HG02759 (cell line): ENCODE measurements at regions not wholly inside any gene's neighbourhood (a gene's known extent, or its start where the extent isn't known, plus 50 kb on each side); places are given as distances from the start of the nearest gene placed in this dataset.
"Not testable (repeated sequence)": the region's sequence is repeated elsewhere in the genome, so short reads cannot be mapped to it uniquely, and the experiment has no call there.

Experiments used
- ATAC-seq: cut with Tn5 transposase; IDR thresholded peaks from one replicate; pipeline ENCODE4 v1.9.1; 2021; ENCODE audit warnings: mild to moderate bottlenecking, moderate library complexity; ENCODE audit not compliant: unreplicated experiment

DNA sequence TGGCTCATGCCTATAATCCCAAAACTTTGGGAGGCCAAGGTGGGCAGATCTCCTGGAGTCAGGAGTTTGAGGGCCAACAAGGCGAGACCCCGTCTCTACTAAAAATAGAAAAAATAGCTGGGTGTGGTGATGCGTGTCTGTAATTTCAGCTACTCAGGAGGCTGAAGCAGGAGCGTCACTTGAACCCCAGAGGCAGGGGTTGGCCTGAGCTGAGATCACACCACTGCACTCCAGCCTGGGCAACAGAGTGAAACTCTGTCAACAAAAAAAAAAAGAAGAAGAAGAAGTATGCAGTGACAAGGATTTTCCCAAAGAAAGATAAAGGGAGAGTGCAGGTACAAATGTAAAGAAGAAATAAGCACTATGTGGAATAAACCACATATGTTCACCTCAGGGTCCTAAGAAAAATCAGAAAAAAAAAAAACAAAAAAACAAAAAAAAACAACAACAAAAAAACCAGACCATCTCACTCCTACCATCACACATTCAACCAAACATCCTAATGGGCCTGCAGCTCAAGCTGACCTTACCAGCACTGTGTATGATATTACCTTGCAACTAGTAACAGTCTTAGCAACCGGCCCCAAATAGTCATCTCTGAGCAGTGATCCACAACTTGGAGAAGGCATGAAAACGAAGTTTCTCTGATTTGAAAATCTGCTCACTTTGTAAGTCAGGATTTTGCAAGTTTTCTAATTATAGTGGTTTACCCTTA is 296.7 kb upstream of the PROK2 start:
- no peak for ATAC-seq

DNA sequence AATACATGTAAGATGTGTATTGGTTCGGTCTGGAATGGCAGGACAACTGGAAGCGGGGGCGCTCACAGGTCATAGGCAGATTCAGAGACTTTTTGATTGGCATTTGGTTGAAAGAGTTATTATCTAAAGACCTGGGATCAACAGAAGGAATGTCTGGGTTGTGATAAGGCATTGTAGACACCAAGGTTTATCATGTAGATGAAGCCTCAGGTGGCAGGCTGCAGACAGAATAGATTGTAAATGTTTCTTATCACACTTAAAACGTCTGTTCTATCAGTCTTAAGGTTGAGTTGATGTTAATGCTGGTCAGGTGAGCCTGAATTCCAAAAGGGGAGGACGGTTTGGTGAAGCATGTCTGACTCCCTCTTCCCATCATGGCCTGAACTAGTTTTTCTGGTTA is 295.9 kb upstream of the PROK2 start:
- no peak for ATAC-seq

GRCh38 chr3:72080095-72080494 is 295.1 kb upstream of the PROK2 start:
- no peak for ATAC-seq

- no peak for ATAC-seq
These were observed 294.5 kb upstream of the PROK2 start for GRCh38 chr3:72079369-72079872.

DNA sequence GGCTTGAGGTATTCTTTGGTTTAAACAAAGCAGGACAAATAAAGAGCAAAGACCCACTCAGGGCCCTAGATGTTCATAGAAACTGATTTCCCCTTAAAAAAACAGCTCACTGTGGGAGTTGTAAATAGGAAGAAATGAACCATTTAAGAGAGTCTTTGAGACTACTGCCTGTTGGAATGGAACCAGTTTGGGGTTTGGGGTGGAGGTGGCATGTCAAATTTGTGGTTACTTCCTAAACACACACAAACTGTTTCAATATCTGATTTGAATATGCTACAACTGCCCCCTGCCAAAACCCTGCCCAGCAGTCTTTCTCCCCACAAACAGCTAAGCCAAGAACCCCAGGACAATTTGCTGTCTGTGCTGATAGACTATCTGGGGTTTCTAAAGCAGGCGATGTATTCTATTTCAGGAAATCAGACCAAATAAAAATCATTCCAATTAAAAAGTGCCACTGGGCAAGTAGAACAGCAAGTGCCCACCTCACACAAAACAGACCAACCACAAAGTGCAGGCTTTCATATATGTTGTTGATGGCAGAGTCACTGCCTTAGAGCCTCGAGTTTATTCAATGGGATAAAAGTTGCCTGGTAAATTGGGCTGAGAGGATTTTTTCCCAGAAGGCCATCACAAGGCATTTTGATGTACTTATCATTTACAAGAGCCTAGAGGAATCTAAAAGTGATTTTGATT is 293.9 kb upstream of the PROK2 start:
- ATAC-seq = peak; percentile 33

GRCh38 chr3:72077473-72078259 is 292.7 kb upstream of the PROK2 start:
- ATAC-seq = peak; percentile 32

GRCh38 chr3:72075848-72076247 is 290.9 kb upstream of the PROK2 start:
- not testable (repeated sequence) for ATAC-seq

GRCh38 chr3:72071624-72072023 is 286.7 kb upstream of the PROK2 start:
- ATAC-seq = no peak

DNA sequence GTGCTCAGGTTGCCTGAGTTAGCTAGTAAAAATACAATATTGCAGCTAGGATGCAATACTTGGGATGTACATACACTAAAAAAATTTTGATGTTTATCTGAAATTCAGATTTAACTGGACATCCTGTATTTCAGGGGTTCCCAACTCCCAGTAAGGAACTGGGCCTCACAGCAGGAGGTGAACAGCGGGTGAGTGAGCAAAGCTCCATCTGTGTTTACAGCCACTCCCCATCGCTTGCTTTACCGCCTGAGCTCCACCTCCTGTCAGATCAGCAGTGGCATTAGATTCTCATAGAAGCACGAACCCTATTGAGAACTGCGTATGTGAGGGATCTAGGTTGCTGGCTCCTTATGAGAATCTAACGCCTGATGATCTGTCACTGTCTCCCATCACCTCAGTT is 285.1 kb upstream of the PROK2 start:
- no peak for ATAC-seq

DNA sequence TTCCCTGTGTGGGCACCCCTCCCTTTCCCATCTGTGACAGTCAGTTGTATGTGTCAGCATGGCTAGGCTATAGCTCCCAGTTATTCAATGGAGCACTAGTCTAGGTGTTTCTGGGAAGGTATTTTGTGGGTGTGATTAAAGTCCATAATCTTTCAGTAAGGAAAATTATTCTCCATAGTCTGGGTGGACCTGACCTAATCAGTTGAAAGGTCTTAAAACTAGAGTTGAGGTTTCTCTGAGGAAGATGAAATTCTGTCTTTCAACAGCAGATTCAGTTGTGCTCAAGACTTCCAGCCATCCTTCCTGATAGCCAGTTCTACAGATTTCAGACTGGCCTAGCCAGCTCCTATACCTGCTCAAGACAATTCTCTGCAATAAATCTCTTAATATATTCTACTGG is 284.6 kb upstream of the PROK2 start:
- no peak for ATAC-seq

- no peak for ATAC-seq
These were observed 283.7 kb upstream of the PROK2 start for GRCh38 chr3:72068621-72069020.

- no peak for ATAC-seq
These were observed 282.8 kb upstream of the PROK2 start for GRCh38 chr3:72067721-72068120.

- ATAC-seq = no peak
These were observed 281.1 kb upstream of the PROK2 start for GRCh38 chr3:72065872-72066641.

DNA sequence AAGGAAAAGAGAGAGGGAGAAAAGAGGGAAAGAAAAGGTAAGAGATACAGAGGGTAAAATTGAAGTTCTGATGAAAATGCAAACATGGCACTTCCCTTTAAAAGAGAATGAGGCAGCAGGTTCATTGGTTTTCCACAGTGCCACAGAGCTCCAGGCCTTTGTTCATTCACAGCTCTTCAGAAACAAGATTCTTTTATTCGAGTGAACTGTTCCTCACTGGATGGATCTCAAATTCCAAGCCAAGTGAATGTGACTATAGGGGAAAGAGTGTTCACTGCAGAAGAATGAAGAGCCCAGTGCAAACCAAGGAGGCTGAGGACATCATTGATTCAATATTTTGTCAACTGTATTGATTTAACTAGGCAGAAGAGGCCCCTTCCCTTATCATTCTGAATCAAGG is 280.3 kb upstream of the PROK2 start:
- no peak for ATAC-seq

- not testable (repeated sequence) for ATAC-seq
These were observed 279.8 kb upstream of the PROK2 start for GRCh38 chr3:72064727-72065126.

- no peak for ATAC-seq
These were observed 277.1 kb upstream of the PROK2 start for GRCh38 chr3:72062017-72062416.

GRCh38 chr3:72060447-72061034 is 275.6 kb upstream of the PROK2 start:
- ATAC-seq = no peak

DNA sequence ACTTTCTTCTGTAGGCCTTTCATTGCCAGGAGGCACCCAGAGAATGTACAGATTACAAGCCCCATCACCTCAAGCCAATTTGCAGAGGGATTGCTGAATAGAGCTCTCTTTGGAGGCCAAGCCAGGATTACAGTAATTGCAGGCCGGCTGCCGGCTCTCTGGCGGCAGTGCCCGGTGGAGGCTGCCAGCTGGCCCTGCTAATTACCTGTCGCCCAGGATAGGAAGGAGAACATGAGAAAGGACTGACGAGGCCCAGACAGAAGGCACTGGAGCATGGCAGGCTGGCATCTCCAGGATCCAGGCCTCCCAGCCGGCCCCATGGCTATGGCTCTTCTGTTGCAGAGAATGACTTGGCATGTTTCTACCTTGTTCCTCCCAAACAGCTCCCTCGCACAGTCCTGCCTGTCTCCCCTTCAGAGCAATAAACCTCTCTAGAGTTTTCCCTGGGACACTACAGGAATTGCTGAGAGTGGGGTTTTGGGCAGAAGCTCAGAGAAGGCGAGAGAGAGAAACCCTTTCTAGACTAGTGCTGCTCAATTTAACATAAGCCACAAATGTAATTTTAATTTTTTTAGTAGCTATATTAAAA is 273.6 kb upstream of the PROK2 start:
- ATAC-seq = no peak

DNA sequence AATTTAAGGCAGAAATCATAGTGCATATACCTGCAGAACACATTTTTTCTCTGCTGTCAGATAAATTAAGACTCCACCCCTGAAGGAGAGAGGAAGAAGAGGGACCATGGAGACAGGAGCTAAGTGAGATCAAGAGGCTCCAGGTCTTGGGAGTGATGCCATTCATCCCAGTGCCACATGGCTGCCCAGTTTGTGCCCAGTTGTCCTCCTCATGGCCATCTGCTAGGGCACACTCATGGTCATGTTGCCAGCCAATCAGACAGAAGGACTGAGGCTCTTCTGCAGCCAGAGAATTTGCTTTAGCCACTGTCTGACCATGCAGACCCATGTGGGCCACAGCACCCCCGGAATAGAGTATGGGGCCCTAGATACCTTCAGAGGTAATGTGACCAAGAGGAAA is 270.5 kb upstream of the PROK2 start:
- no peak for ATAC-seq

DNA sequence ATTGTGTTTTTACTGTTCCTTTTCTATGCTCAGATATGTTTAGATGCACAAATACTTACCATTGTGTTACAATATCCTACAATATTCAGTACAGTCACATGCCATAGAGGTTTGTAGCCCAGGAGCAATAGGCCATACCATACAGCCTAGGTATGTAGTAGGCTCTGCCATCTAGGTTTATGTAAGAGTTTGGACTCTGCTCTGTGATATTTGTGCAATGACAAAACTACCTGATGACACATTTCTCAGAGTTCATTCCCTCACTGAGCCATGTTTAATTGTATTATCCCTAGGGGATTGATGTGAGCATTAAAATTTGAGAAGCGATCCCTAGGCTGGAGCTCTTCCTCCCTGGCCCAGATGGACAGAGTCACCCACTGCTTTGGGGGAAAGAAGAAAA is 270.0 kb upstream of the PROK2 start:
- no peak for ATAC-seq
